ENCODE measurements at regions not wholly inside any gene's neighbourhood (a gene's known extent, or its start where the extent isn't known, plus 50 kb on each side); places are given as distances from the start of the nearest gene placed in this dataset.

DNA sequence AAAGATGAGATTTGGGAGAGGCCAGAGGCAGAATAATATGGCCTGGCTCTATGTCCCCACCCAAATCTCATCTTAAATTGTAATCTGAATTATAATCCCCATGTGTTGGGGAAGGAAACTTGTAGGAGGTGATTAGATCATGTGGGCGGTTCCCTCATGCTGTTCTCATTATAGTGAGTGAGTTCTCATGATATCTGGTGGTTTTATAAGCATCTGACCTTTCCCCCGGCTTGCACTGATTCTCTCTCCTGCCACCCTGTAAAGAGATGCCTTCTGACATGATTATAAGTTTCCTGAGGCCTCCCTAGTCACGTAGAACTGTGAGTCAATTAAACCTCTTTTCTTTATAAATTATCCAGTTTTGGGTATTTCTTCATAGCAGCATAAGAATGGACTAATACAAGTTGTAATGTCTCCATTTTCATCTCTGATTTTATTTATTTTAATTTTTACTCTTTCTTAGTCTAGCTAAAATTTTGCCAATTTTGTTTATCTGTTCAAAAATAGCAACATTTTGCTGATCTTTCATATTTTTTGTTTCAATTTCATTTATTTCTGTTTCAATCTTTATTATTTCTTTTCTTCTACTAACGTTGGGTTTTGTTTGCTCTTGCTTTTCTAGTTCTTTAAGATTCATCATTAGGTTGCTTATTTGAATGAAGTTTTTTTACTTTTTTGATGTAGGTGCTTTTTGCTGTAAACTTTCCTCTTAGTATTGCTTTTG is 67.0 kb upstream of the ZRANB2 start:
- TF ChIP-seq POLR2A (IDR thresholded peaks at IDR 0.05): no peak
- TF ChIP-seq, protein P1, sequence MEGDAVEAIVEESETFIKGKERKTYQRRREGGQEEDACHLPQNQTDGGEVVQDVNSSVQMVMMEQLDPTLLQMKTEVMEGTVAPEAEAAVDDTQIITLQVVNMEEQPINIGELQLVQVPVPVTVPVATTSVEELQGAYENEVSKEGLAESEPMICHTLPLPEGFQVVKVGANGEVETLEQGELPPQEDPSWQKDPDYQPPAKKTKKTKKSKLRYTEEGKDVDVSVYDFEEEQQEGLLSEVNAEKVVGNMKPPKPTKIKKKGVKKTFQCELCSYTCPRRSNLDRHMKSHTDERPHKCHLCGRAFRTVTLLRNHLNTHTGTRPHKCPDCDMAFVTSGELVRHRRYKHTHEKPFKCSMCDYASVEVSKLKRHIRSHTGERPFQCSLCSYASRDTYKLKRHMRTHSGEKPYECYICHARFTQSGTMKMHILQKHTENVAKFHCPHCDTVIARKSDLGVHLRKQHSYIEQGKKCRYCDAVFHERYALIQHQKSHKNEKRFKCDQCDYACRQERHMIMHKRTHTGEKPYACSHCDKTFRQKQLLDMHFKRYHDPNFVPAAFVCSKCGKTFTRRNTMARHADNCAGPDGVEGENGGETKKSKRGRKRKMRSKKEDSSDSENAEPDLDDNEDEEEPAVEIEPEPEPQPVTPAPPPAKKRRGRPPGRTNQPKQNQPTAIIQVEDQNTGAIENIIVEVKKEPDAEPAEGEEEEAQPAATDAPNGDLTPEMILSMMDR (IDR thresholded peaks at IDR 0.05): no peak
- TF ChIP-seq EP300 (IDR thresholded peaks at IDR 0.05; ENCODE audit: low read depth): no peak
- no peak for TF ChIP-seq POLR2AphosphoS5 (IDR thresholded peaks at IDR 0.05)
- DNase-seq: no peak
- no peaks in the 10 kb centered on the region for H3K4me1 ChIP-seq
- no peaks in the 10 kb centered on the region for H3K27me3 ChIP-seq
- no peaks in the 10 kb centered on the region for H3K36me3 ChIP-seq
- intact Hi-C loops (cut with DNase I; ENCODE audit: low total_unique reads) (no loop called here), in situ Hi-C loops (cut with MboI; ENCODE audit: low pct_ligation_motif_present in 1 of 4, low pct_unique_long_range_greater_than_20kb in 1 of 4, low sequenced_read_pairs in 3 of 4) (no loop called here)
- no peaks in the 10 kb centered on the region for H3K9me3 ChIP-seq
- no peak overlapping the region for H3K27ac ChIP-seq
- H3K4me3 ChIP-seq: no peak overlapping the region
- 74 to 78% methylated on average over 4 of the region's 4 CpGs for WGBS, 2 donors (ENCODE audit: low coverage in 1 of 2)

GRCh38 chr1:71135571-71135970 is 54.7 kb upstream of the ZRANB2 start:
- H3K9me3 ChIP-seq: peaks cover 31 to 37% of the 10 kb centered on the region in 2 donors
- no peak for DNase-seq
- no peaks in the 10 kb centered on the region for H3K4me1 ChIP-seq
- in situ Hi-C loops (cut with MboI; ENCODE audit: low pct_ligation_motif_present in 1 of 4, low pct_unique_long_range_greater_than_20kb in 1 of 4, low sequenced_read_pairs in 3 of 4) (no loop called here), intact Hi-C loops (cut with DNase I; ENCODE audit: low total_unique reads) (no loop called here)
- H3K27ac ChIP-seq: no peak overlapping the region
- no peaks in the 10 kb centered on the region for H3K36me3 ChIP-seq
- H3K27me3 ChIP-seq: no peaks in the 10 kb centered on the region
- TF ChIP-seq EP300 (IDR thresholded peaks at IDR 0.05; ENCODE audit: low read depth): no peak
- TF ChIP-seq, protein P1 (IDR thresholded peaks at IDR 0.05): no peak
- no peak for TF ChIP-seq POLR2A (IDR thresholded peaks at IDR 0.05)
- no peak for TF ChIP-seq POLR2AphosphoS5 (IDR thresholded peaks at IDR 0.05)
- WGBS, 2 donors (ENCODE audit: low coverage in 1 of 2): 70 to 88% methylated on average over 2 of the region's 2 CpGs
- H3K4me3 ChIP-seq: no peak overlapping the region

All from transverse colon (tissue), 4 donors.